ENCODE measurements at regions not wholly inside any gene's neighbourhood (a gene's known extent, or its start where the extent isn't known, plus 50 kb on each side); places are given as distances from the start of the nearest gene placed in this dataset.
"Not testable (repeated sequence)": the region's sequence is repeated elsewhere in the genome, so short reads cannot be mapped to it uniquely, and the experiment has no call there.

- TF ChIP-seq ZNF671 (CRISPR knock-in tag; IDR thresholded peaks at IDR 0.05): no peak
- no peak for TF ChIP-seq ZNF263 (CRISPR knock-in tag; IDR thresholded peaks at IDR 0.05; ENCODE audit: low read depth)
- no peak for TF ChIP-seq HMGXB4 (CRISPR knock-in tag; IDR thresholded peaks at IDR 0.05)
- TF ChIP-seq NR2C2 (CRISPR knock-in tag; IDR thresholded peaks at IDR 0.05): no peak
- TF ChIP-seq, protein P1, sequence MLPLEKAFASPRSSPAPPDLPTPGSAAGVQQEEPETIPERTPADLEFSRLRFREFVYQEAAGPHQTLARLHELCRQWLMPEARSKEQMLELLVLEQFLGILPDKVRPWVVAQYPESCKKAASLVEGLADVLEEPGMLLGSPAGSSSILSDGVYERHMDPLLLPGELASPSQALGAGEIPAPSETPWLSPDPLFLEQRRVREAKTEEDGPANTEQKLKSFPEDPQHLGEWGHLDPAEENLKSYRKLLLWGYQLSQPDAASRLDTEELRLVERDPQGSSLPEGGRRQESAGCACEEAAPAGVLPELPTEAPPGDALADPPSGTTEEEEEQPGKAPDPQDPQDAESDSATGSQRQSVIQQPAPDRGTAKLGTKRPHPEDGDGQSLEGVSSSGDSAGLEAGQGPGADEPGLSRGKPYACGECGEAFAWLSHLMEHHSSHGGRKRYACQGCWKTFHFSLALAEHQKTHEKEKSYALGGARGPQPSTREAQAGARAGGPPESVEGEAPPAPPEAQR (CRISPR knock-in tag; IDR thresholded peaks at IDR 0.05): no peak
- no peak for TF ChIP-seq JUN (CRISPR knock-in tag; IDR thresholded peaks at IDR 0.05)
- TF ChIP-seq GTF2I (CRISPR knock-in tag; conservative IDR thresholded peaks at IDR 0.05): no peak
- TF ChIP-seq MXD4 (CRISPR knock-in tag; IDR thresholded peaks at IDR 0.05; ENCODE audit: borderline replicate concordance): no peak
- no peak for TF ChIP-seq HMGA2 (CRISPR knock-in tag; IDR thresholded peaks at IDR 0.05)
- TF ChIP-seq, protein P2, sequence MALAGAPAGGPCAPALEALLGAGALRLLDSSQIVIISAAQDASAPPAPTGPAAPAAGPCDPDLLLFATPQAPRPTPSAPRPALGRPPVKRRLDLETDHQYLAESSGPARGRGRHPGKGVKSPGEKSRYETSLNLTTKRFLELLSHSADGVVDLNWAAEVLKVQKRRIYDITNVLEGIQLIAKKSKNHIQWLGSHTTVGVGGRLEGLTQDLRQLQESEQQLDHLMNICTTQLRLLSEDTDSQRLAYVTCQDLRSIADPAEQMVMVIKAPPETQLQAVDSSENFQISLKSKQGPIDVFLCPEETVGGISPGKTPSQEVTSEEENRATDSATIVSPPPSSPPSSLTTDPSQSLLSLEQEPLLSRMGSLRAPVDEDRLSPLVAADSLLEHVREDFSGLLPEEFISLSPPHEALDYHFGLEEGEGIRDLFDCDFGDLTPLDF (CRISPR knock-in tag; IDR thresholded peaks at IDR 0.05): no peak
- DNase-seq (ENCODE audit: low spot score) (no peak), ATAC-seq (no peak)
- peaks cover 45% of the 10 kb centered on the region for H3K9me3 Mint-ChIP-seq
- no peak overlapping the region for H3K27ac Mint-ChIP-seq
- peaks cover 28% of the 10 kb centered on the region for H3K36me3 Mint-ChIP-seq
- no peaks in the 10 kb centered on the region for H3K4me1 Mint-ChIP-seq
- H3K4me3 Mint-ChIP-seq: no peak overlapping the region
- CTCF ChIA-PET: no interaction called here
- POLR2A ChIA-PET: no interaction called here
- H3K27me3 Mint-ChIP-seq (ENCODE audit: low read depth): peaks cover 16% of the 10 kb centered on the region
Measured at GRCh38 chr2:65969161-65969560, 465.8 kb upstream of the MEIS1 start.

DNA sequence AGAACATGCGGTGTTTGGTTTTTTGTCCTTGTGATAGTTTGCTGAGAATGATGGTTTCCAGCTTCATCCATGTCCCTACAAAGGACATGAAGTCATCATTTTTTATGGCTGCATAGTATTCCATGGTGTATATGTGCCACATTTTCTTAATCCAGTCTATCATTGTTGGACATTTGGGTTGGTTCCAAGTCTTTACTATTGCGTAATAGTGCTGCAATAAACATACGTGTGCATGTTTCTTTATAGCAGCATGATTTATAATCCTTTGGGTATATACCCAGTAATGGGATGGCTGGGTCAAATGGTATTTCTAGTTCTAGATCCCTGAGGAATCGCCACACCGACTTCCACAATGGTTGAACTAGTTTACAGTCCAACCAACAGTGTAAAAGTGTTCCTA, 471.6 kb upstream of the MEIS1 start:
- H3K4me1 Mint-ChIP-seq; CTCF ChIA-PET; DNase-seq (ENCODE audit: low spot score); H3K27ac Mint-ChIP-seq; H3K4me3 Mint-ChIP-seq; ATAC-seq; POLR2A ChIA-PET: not testable (repeated sequence)
- peaks cover 34% of the 10 kb centered on the region for H3K9me3 Mint-ChIP-seq
- peaks cover 17% of the 10 kb centered on the region for H3K36me3 Mint-ChIP-seq
- H3K27me3 Mint-ChIP-seq (ENCODE audit: low read depth): peaks cover 12% of the 10 kb centered on the region

DNA sequence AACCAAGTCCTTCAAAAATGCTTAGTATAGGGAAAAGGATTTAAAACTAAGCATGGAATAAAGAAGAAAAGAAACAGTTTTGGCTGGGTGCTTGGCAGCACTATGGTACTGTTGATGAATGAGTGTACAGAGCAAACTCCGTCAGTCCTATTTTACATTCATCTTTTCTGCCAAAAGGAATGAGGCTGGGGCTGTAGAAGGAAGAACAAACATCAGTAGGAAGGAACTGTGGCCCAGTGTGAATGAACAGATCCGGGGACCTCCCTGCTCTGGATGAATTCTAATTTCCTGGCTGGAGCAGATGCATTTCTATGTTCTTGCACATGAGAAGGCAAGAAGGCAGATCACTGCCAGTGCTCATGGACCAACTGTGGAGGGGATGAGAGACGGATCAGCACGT, 474.0 kb upstream of the MEIS1 start:
- ATAC-seq: no peak
- Mint-ChIP-seq H3K36me3 (no peaks in the 10 kb centered on the region), H3K27me3 (ENCODE audit: low read depth) (peaks cover 5% of the 10 kb centered on the region), H3K4me1 (peaks cover 18% of the 10 kb centered on the region), H3K27ac (no peak overlapping the region), H3K4me3 (no peak overlapping the region), H3K9me3 (peaks cover 12% of the 10 kb centered on the region)
- DNase-seq (ENCODE audit: low spot score): no peak
- ChIA-PET POLR2A (no interaction called here), CTCF (no interaction called here)
- TF ChIP-seq HMGA2 (CRISPR knock-in tag; IDR thresholded peaks at IDR 0.05) (no peak), JAZF1 (CRISPR knock-in tag; IDR thresholded peaks at IDR 0.05) (no peak), PRDM15 (CRISPR knock-in tag; IDR thresholded peaks at IDR 0.05) (no peak), ZNF232 (CRISPR knock-in tag; IDR thresholded peaks at IDR 0.05) (no peak), CDX4 (CRISPR knock-in tag; IDR thresholded peaks at IDR 0.05; ENCODE audit: borderline replicate concordance) (no peak), SP1 (CRISPR knock-in tag; conservative IDR thresholded peaks at IDR 0.05) (no peak), MXD4 (CRISPR knock-in tag; IDR thresholded peaks at IDR 0.05; ENCODE audit: borderline replicate concordance) (no peak), IRF2 (CRISPR knock-in tag; IDR thresholded peaks at IDR 0.05; ENCODE audit: borderline replicate concordance, low read depth) (no peak), ZNF671 (CRISPR knock-in tag; IDR thresholded peaks at IDR 0.05) (no peak), NFYB (CRISPR knock-in tag; conservative IDR thresholded peaks at IDR 0.05; ENCODE audit: low read depth) (no peak)
- TF ChIP-seq, protein P1 (CRISPR knock-in tag; IDR thresholded peaks at IDR 0.05): no peak

Data from WTC11 (cell line).